Psoas muscle (tissue), 7 donors: ENCODE measurements at regions not wholly inside any gene's neighbourhood (a gene's known extent, or its start where the extent isn't known, plus 50 kb on each side); places are given as distances from the start of the nearest gene placed in this dataset.

Source experiments
- ATAC-seq, 4 donors: fragments of 200-7000 bp; cut with Tn5 transposase; one replicate each; pipeline ENCODE4 v1.9.1; 2020; ENCODE audit warnings: moderate library complexity in 3 of 4, mild to moderate bottlenecking in 2 of 4
- DNase-seq, 2 donors: peaks; one replicate each; pipeline ENCODE4 v3.0.0-alpha.2; 2020
- H3K27ac ChIP-seq: fragments of 200-600 bp; one replicate; pipeline ENCODE4 v1.8.0; 2022
- H3K27me3 ChIP-seq, 3 donors: fragments of 200-600 bp in 1 of 3; one replicate each; pipeline versions ENCODE4 v1.6.1 to v1.8.0; 2013 to 2022; ENCODE audit warnings: low read length in 2 of 3, mild to moderate bottlenecking in 2 of 3, moderate library complexity in 1 of 3; ENCODE audit not compliant: insufficient read depth in 3 of 3
- H3K36me3 ChIP-seq, 2 donors: fragments of 200-600 bp in 1 of 2; one replicate each; pipeline versions ENCODE4 v1.6.1 to v1.8.0; 2013 to 2022; ENCODE audit warnings: low read depth in 1 of 2, mild to moderate bottlenecking in 1 of 2, moderate library complexity in 1 of 2; ENCODE audit not compliant: insufficient read depth in 1 of 2
- H3K4me1 ChIP-seq: fragments of 200-600 bp; one replicate; pipeline ENCODE4 v1.8.0; 2022
- H3K4me3 ChIP-seq: fragments of 200-600 bp; one replicate; pipeline ENCODE4 v1.8.0; 2022; ENCODE audit warnings: mild to moderate bottlenecking
- H3K9me3 ChIP-seq: fragments of 200-600 bp; one replicate; pipeline ENCODE4 v1.8.0; 2022
- WGBS, 3 donors: extraction: QIAGEN DNeasy Blood & Tissue Kit; methylation state at CpG; one replicate each; pipeline versions ENCODE4 v1.1.6 to v1.1.7; 2013; 5-methylcytosine and 5-hydroxymethylcytosine counted together
- intact Hi-C, 2 donors: fragments of 100-400 bp; cut with DNase I; formaldehyde crosslinking; loops; one replicate each; pipeline versions ENCODE4 v1.11.0 to v1.14.2; 2022
- TF ChIP-seq, protein P1 (sequence below): fragments of 200-600 bp; IDR thresholded peaks from one replicate; pipeline ENCODE4 v1.8.0; 2022; ENCODE audit warnings: antibody characterized with exemption
- donor health status: healthy with polysubstance abuse.
- donor health status: DM: no; HTN: no; CAD: no; lungs with moderate emphysema.
- donor health status: Bipolar disorder and iron deficiency.
- donor health status: healthy.
- donor health status: DM: yes; HTN: yes; CAD: no.
- donor health status: DM: no; HTN: no; CAD: no.
- donor health status: DM: yes; HTN: yes; CAD: no.

DNA sequence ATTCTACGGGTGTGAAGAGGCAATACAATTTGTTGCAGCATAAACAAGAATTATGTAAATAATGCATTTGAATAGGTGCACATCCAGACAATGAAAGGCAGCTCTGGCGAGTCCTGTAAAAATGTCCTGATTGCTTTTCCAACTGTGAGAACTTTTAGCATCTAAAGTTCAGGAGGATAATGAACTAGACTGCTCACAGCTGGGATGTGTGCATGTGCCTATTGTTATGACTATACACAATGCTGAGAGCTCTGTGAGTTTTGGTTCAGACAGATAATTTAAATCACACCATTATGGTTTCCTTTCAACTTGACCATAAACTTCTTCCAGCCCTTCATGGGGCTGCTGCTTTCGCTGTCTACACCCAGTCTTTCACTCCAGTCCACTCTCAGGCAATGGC lies 99.9 kb downstream of the PLK2 start:
- H3K9me3 ChIP-seq: no peaks in the 10 kb centered on the region
- TF ChIP-seq, protein P1, sequence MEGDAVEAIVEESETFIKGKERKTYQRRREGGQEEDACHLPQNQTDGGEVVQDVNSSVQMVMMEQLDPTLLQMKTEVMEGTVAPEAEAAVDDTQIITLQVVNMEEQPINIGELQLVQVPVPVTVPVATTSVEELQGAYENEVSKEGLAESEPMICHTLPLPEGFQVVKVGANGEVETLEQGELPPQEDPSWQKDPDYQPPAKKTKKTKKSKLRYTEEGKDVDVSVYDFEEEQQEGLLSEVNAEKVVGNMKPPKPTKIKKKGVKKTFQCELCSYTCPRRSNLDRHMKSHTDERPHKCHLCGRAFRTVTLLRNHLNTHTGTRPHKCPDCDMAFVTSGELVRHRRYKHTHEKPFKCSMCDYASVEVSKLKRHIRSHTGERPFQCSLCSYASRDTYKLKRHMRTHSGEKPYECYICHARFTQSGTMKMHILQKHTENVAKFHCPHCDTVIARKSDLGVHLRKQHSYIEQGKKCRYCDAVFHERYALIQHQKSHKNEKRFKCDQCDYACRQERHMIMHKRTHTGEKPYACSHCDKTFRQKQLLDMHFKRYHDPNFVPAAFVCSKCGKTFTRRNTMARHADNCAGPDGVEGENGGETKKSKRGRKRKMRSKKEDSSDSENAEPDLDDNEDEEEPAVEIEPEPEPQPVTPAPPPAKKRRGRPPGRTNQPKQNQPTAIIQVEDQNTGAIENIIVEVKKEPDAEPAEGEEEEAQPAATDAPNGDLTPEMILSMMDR: no peak
- no peak for ATAC-seq
- H3K36me3 ChIP-seq: no peaks in the 10 kb centered on the region
- WGBS, 3 donors: 58 to 60% (median 59%) methylated on average over 3 of the region's 3 CpGs
- no peak overlapping the region for H3K27ac ChIP-seq
- H3K4me1 ChIP-seq: no peaks in the 10 kb centered on the region
- no peak for DNase-seq
- no peak overlapping the region for H3K4me3 ChIP-seq
- intact Hi-C loops: no loop called here
- no peaks in the 10 kb centered on the region for H3K27me3 ChIP-seq

DNA sequence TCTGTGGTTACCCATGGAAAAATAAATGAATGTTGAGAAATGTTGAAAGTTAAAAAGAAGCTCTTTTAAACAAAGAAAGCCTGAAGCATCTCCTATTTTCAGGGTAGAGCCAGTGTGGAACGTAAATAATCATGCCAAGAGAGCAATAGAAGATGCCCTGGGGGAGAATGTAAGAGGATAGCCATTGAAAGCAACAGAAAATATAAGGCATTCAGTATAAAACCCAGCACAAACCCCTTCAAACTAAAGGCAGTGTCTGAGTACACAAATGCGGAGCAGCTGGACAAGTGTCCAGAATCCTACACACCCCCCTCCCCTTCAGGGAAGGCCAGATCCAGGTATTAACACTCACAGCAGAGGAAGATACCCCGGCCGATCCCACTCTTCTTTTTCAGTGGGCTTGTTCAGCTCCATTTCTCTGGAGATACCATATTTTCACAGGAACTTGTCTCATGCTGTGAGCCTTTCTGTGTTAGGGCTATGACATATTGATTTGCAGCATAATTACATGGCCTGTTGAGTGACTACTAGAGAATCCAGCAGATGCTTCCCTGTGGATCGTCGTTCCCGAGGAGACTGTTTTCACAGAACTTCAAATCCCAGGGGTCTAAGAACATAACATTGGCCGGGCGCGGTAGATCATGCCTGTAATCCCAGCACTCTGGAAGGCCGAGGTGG lies 101.2 kb downstream of the PLK2 start:
- no peaks in the 10 kb centered on the region for H3K36me3 ChIP-seq
- 49 to 64% (median 57%) methylated on average over 11 of the region's 11 CpGs for WGBS, 3 donors
- ATAC-seq (no peak), DNase-seq (no peak)
- H3K4me1 ChIP-seq: no peaks in the 10 kb centered on the region
- intact Hi-C loops: no loop called here
- TF ChIP-seq, protein P1: no peak
- H3K27me3 ChIP-seq: no peaks in the 10 kb centered on the region
- no peak overlapping the region for H3K27ac ChIP-seq
- H3K9me3 ChIP-seq: no peaks in the 10 kb centered on the region
- no peak overlapping the region for H3K4me3 ChIP-seq

DNA sequence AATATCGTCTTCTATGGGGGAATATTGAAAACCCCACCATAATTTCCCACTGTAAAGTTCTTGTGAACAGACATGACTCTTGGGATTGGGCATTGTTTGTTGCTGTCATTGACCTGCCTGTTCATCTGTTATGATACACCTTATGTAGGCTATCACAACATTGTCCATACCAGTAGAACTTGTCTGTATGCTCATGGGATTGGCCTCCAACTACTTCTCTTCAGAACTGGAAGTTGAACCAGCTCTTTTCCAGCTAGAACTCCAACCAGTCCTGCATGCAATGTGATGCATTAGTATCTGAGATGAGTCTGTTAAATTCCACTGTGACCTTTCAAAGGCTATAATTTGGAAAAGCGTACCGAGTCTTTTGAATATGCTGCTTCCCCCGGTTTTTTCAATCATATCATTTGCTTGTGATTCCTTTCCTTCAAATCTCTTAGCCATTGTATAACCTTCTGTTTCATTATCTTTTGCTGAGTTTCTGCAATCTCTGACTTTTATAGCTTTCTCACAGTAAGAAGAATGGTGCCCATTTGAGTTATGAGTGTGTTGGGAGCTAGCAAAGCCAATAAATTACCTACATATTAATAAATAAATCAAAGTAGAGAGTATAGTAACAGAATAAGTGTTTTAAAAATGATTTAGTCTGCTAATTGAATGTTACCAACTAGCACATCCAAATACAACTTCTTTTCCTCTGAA lies 101.9 kb downstream of the PLK2 start:
- no peaks in the 10 kb centered on the region for H3K4me1 ChIP-seq
- ATAC-seq: no peak
- H3K27ac ChIP-seq: no peak overlapping the region
- H3K4me3 ChIP-seq: no peak overlapping the region
- no peaks in the 10 kb centered on the region for H3K36me3 ChIP-seq
- TF ChIP-seq, protein P1: no peak
- WGBS, 3 donors: 91 to 93% (median 91%) methylated on average over 4 of the region's 4 CpGs
- H3K27me3 ChIP-seq: no peaks in the 10 kb centered on the region
- intact Hi-C loops: no loop called here
- DNase-seq: no peak
- no peaks in the 10 kb centered on the region for H3K9me3 ChIP-seq

DNA sequence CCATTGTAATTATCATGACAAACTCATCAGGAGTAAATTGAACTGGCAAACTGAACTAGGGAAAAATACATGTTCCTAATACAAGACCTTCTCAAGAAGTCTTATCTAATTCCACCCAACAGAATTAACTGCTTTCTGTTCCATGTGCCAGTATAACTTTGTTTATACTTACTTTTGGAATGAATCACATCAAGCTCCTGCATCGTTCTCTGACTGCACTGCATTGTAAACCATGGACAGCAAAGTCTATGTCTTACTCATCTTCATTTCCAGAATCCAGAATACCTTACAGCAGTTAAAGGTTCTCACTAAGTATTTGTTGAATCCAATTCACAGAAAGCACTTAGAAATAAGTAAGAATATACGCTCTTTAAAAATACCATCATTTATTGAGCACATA lies 102.8 kb downstream of the PLK2 start:
- DNase-seq (no peak), ATAC-seq (no peak)
- H3K4me3 ChIP-seq: no peak overlapping the region
- no peaks in the 10 kb centered on the region for H3K9me3 ChIP-seq
- H3K36me3 ChIP-seq: no peaks in the 10 kb centered on the region
- TF ChIP-seq, protein P1: no peak
- 91 to 95% (median 92%) methylated on average over 2 of the region's 2 CpGs for WGBS, 3 donors
- intact Hi-C loops: no loop called here
- no peaks in the 10 kb centered on the region for H3K4me1 ChIP-seq
- H3K27ac ChIP-seq: no peak overlapping the region
- H3K27me3 ChIP-seq: no peaks in the 10 kb centered on the region
